H9 (cell line): ENCODE measurements at regions not wholly inside any gene's neighbourhood (a gene's known extent, or its start where the extent isn't known, plus 50 kb on each side); places are given as distances from the start of the nearest gene placed in this dataset.

ENCODE experiments used
- DNase-seq: peaks from one replicate; pipeline ENCODE4 v3.0.0-alpha.2; 2017
- H2AFZ ChIP-seq: one replicate; pipeline ENCODE4 v1.6.1; 2013; ENCODE audit warnings: mild to moderate bottlenecking, low read length, control low read depth, moderate library complexity
- H2AK5ac ChIP-seq: 2 replicates; pipeline ENCODE4 v1.6.1; 2013; ENCODE audit warnings: low read length, control low read depth, mixed read lengths; ENCODE audit not compliant: insufficient read length
- H2BK120ac ChIP-seq: one replicate; pipeline ENCODE4 v1.6.1; 2013; ENCODE audit warnings: low read depth, mild to moderate bottlenecking, low read length, control low read depth, inconsistent platforms; ENCODE audit not compliant: poor library complexity, severe bottlenecking
- H2BK12ac ChIP-seq: 2 replicates; pipeline ENCODE4 v1.6.1; 2013; ENCODE audit warnings: low read length, control low read depth, mixed read lengths, low read depth; ENCODE audit not compliant: insufficient read length
- H2BK15ac ChIP-seq: 2 replicates; pipeline ENCODE4 v1.6.1; 2013; ENCODE audit warnings: low read depth, low read length, control low read depth
- H2BK20ac ChIP-seq: one replicate; pipeline ENCODE4 v1.6.1; 2013; ENCODE audit warnings: low read depth, mild to moderate bottlenecking, low read length, control low read depth, inconsistent platforms; ENCODE audit not compliant: poor library complexity, severe bottlenecking
- H2BK5ac ChIP-seq: 2 replicates; pipeline ENCODE4 v1.6.1; 2013; ENCODE audit warnings: low read length, control low read depth, mixed read lengths; ENCODE audit not compliant: insufficient read length
- H3K14ac ChIP-seq: 2 replicates; pipeline ENCODE4 v1.6.1; 2013; ENCODE audit warnings: low read length, control low read depth; ENCODE audit not compliant: insufficient read depth
- H3K18ac ChIP-seq: 2 replicates; pipeline ENCODE4 v1.6.1; 2013; ENCODE audit warnings: low read depth, mild to moderate bottlenecking, mixed read lengths, low read length, control low read depth; ENCODE audit not compliant: insufficient read length
- H3K23ac ChIP-seq: 2 replicates; pipeline ENCODE4 v1.6.1; 2013; ENCODE audit warnings: low read length, control low read depth, mixed read lengths, low read depth; ENCODE audit not compliant: insufficient read length
- H3K23me2 ChIP-seq: 2 replicates; pipeline ENCODE4 v1.6.1; 2013; ENCODE audit warnings: low read depth, mild to moderate bottlenecking, mixed read lengths, low read length, control low read depth; ENCODE audit not compliant: insufficient read length, poor library complexity, severe bottlenecking
- H3K27ac ChIP-seq: 2 replicates; pipeline ENCODE4 v1.5.1; 2013; ENCODE audit warnings: low read length, control low read depth, mixed read lengths, low read depth; ENCODE audit not compliant: insufficient read length
- H3K27me3 ChIP-seq: 2 replicates; pipeline ENCODE4 v1.6.1; 2013; ENCODE audit warnings: low read length, control low read depth, inconsistent platforms; ENCODE audit not compliant: insufficient read depth
- H3K4ac ChIP-seq: 2 replicates; pipeline ENCODE4 v1.6.1; 2013; ENCODE audit warnings: low read depth, mild to moderate bottlenecking, control low read depth, inconsistent platforms, low read length, moderate library complexity
- H3K4me1 ChIP-seq: 2 replicates; pipeline ENCODE4 v1.6.1; 2013; ENCODE audit warnings: low read length, control low read depth, inconsistent platforms; ENCODE audit not compliant: insufficient read depth
- H3K4me2 ChIP-seq: 2 replicates; pipeline ENCODE4 v1.6.1; 2013; ENCODE audit warnings: low read length, control low read depth, mixed read lengths; ENCODE audit not compliant: insufficient read length, insufficient read depth
- H3K56ac ChIP-seq: 2 replicates; pipeline ENCODE4 v1.6.1; 2013; ENCODE audit warnings: low read depth, mild to moderate bottlenecking, mixed read lengths, low read length, control low read depth; ENCODE audit not compliant: insufficient read length
- H3K79me1 ChIP-seq: 2 replicates; pipeline ENCODE4 v1.6.1; 2013; ENCODE audit warnings: low read depth, mild to moderate bottlenecking, moderate library complexity, low read length, control low read depth, inconsistent platforms; ENCODE audit not compliant: insufficient read depth, poor library complexity, severe bottlenecking
- H3K79me2 ChIP-seq: 2 replicates; pipeline ENCODE4 v1.6.1; 2013; ENCODE audit warnings: low read length, control low read depth, inconsistent platforms; ENCODE audit not compliant: insufficient read depth
- H3K9ac ChIP-seq: 2 replicates; pipeline ENCODE4 v1.6.1; 2013; ENCODE audit warnings: low read length, control low read depth, mixed read lengths; ENCODE audit not compliant: insufficient read length; ENCODE audit errors: extremely low read depth
- H3K9me3 ChIP-seq: one replicate; pipeline ENCODE4 v1.6.1; 2013; ENCODE audit warnings: low read depth, low read length, inconsistent platforms; ENCODE audit not compliant: control insufficient read depth
- H3T11ph ChIP-seq: one replicate; pipeline ENCODE4 v1.6.1; 2013; ENCODE audit warnings: mild to moderate bottlenecking, low read length, control low read depth, inconsistent platforms
- H4K20me1 ChIP-seq: one replicate; pipeline ENCODE4 v1.6.1; 2013; ENCODE audit not compliant: control insufficient read depth, insufficient read length, insufficient read depth
- H4K5ac ChIP-seq: 2 replicates; pipeline ENCODE4 v1.6.1; 2013; ENCODE audit warnings: low read depth, mild to moderate bottlenecking, mixed read lengths, low read length, control low read depth; ENCODE audit not compliant: insufficient read length
- H4K8ac ChIP-seq: replicated peaks from 2 replicates; pipeline ENCODE4 v1.6.1; 2013; ENCODE audit warnings: low read length, control low read depth, mixed read lengths, low read depth; ENCODE audit not compliant: insufficient read length
- H4K91ac ChIP-seq: 2 replicates; pipeline ENCODE4 v1.6.1; 2013; ENCODE audit warnings: low read depth, mild to moderate bottlenecking, moderate library complexity, mixed read lengths, low read length, control low read depth; ENCODE audit not compliant: insufficient read length
- H3K27ac Mint-ChIP-seq, 3 experiments: 2 replicates in 2 of 3; 3 replicates in 1 of 3; pipeline ENCODE4 v1.8.0; 2020 to 2021; ENCODE audit warnings: mixed read lengths in 3 of 3, mild to moderate bottlenecking in 1 of 3, moderate library complexity in 1 of 3
- H3K27me3 Mint-ChIP-seq: 2 replicates; pipeline ENCODE4 v1.8.0; 2021; ENCODE audit warnings: low read depth, mild to moderate bottlenecking, moderate library complexity, mixed read lengths
- H3K36me3 Mint-ChIP-seq, 3 experiments: 2 replicates in 2 of 3; 3 replicates in 1 of 3; pipeline ENCODE4 v1.8.0; 2020 to 2021; ENCODE audit warnings: low read depth in 3 of 3, mixed read lengths in 3 of 3; ENCODE audit not compliant: insufficient read depth in 1 of 3
- H3K4me1 Mint-ChIP-seq, 2 experiments: 2 replicates each; pipeline ENCODE4 v1.8.0; 2020; ENCODE audit warnings: mixed read lengths in 2 of 2
- H3K4me3 Mint-ChIP-seq, 2 experiments: 2 replicates in 1 of 2; 3 replicates in 1 of 2; pipeline ENCODE4 v1.8.0; 2020 to 2021; ENCODE audit warnings: mild to moderate bottlenecking in 2 of 2, mixed read lengths in 2 of 2, moderate library complexity in 1 of 2
- H3K9me3 Mint-ChIP-seq, 2 experiments: 2 replicates in 1 of 2; 3 replicates in 1 of 2; pipeline ENCODE4 v1.8.0; 2020; ENCODE audit warnings: mild to moderate bottlenecking in 2 of 2, mixed read lengths in 2 of 2, moderate library complexity in 1 of 2
- WGBS: extraction: QIAGEN DNeasy Blood & Tissue Kit; methylation state at CpG from one replicate; pipeline ENCODE4 v1.1.7; 2013; ENCODE audit warnings: missing lambda C conversion rate, low lambda C conversion rate, mixed read lengths; ENCODE audit not compliant: insufficient read length; ENCODE audit errors: extremely low coverage; 5-methylcytosine and 5-hydroxymethylcytosine counted together
- TF ChIP-seq, protein P1 (sequence below): fragments of 200-600 bp; sonication (generic); conservative IDR thresholded peaks from 3 replicates; pipeline ENCODE4 v1.8.0; 2021; ENCODE audit warnings: antibody characterized with exemption, mild to moderate bottlenecking

DNA sequence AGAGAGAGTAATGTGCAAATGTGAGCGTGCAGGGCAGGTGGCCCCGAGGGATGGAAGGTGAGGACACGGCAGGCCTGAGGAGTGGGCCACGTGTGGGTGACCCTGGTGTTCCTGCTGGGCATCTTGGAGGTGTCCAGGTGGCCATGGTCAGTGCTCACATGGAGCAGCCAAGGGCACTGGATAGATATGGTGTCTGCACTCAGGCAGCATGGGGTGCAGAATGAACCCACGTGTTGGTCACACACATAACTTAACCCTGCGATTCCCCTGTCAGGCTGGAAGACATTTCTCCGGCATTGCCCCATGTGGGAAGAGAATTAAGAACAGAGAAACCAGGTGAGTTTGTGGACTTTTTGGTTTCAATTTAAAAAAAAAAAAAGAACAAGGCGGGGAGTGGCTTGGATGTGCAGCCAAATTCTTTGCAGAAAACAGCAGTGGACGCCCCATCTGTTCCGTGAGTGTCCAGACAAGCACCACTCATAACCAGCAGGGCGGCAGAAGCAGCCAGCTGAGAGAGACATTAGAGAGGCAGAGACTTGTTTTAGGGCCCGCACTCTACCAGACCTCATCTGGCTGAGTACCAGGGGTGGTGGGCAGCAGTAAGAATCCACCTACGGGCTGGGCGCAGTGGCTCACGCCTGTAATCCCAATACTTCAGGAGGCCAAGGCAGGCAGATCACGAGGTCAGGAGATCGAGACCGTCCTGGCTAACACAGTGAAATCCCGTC is 249.8 kb downstream of the ACKR3 start:
- peaks cover 0 to 13% (median 7%) of the 10 kb centered on the region in 3 experiments; a peak in 4 of 7 replicates for H3K36me3 Mint-ChIP-seq
- Histone ChIP-seq H4K8ac (no peak overlapping the region), H3K4ac (no peak overlapping the region), H2BK120ac (no peak overlapping the region), H3K9me3 (no peaks in the 10 kb centered on the region), H3K9ac (no peak overlapping the region), H3K79me2 (no peaks in the 10 kb centered on the region), H2BK5ac (no peak overlapping the region), H3K4me2 (no peak overlapping the region), H2BK15ac (no peak overlapping the region), H3K23me2 (no peaks in the 10 kb centered on the region), H4K5ac (no peak overlapping the region), H4K20me1 (no peaks in the 10 kb centered on the region), H3K27ac (no peak overlapping the region), H3T11ph (no peak overlapping the region), H3K56ac (no peak overlapping the region), H3K14ac (no peak overlapping the region), H3K4me1 (peaks cover 2% of the 10 kb centered on the region; the same call in 1 of the 2 replicates), H4K91ac (no peak overlapping the region), H2AK5ac (no peak overlapping the region), H3K18ac (no peak overlapping the region), H2BK20ac (no peak overlapping the region), H2BK12ac (no peak overlapping the region), H3K27me3 (no peaks in the 10 kb centered on the region), H2AFZ (no peak overlapping the region), H3K23ac (no peak overlapping the region), H3K79me1 (no peaks in the 10 kb centered on the region)
- H3K4me1 Mint-ChIP-seq: peaks cover 19 to 22% of the 10 kb centered on the region in 2 experiments
- no peak for DNase-seq
- H3K27ac Mint-ChIP-seq: no peak overlapping the region
- WGBS: no CpG with 5 or more reads among the region's 19 CpGs
- no peak overlapping the region for H3K4me3 Mint-ChIP-seq
- peaks cover 0 to 9% of the 10 kb centered on the region in 2 experiments; a peak in 2 of 5 replicates for H3K9me3 Mint-ChIP-seq
- H3K27me3 Mint-ChIP-seq: peaks cover 10% of the 10 kb centered on the region
- TF ChIP-seq, protein P1, sequence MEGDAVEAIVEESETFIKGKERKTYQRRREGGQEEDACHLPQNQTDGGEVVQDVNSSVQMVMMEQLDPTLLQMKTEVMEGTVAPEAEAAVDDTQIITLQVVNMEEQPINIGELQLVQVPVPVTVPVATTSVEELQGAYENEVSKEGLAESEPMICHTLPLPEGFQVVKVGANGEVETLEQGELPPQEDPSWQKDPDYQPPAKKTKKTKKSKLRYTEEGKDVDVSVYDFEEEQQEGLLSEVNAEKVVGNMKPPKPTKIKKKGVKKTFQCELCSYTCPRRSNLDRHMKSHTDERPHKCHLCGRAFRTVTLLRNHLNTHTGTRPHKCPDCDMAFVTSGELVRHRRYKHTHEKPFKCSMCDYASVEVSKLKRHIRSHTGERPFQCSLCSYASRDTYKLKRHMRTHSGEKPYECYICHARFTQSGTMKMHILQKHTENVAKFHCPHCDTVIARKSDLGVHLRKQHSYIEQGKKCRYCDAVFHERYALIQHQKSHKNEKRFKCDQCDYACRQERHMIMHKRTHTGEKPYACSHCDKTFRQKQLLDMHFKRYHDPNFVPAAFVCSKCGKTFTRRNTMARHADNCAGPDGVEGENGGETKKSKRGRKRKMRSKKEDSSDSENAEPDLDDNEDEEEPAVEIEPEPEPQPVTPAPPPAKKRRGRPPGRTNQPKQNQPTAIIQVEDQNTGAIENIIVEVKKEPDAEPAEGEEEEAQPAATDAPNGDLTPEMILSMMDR: peak; percentile 37
